HS-5 (cell line): ENCODE measurements at regions not wholly inside any gene's neighbourhood (a gene's known extent, or its start where the extent isn't known, plus 50 kb on each side); places are given as distances from the start of the nearest gene placed in this dataset.

ENCODE experiments used
- DNase-seq: peaks from one replicate; pipeline ENCODE4 v3.0.0-alpha.2; 2012; ENCODE audit warnings: low read depth

- no peak for DNase-seq
Measured at GRCh38 chr20:16175322-16175961, 397.8 kb downstream of the KIF16B start.

- DNase-seq: no peak
Measured at GRCh38 chr20:16174311-16174710, 398.9 kb downstream of the KIF16B start.

- no peak for DNase-seq
Measured at GRCh38 chr20:16173044-16173443, 400.2 kb downstream of the KIF16B start.

- no peak for DNase-seq
Measured at GRCh38 chr20:16171180-16171579, 402.1 kb downstream of the KIF16B start.

DNA sequence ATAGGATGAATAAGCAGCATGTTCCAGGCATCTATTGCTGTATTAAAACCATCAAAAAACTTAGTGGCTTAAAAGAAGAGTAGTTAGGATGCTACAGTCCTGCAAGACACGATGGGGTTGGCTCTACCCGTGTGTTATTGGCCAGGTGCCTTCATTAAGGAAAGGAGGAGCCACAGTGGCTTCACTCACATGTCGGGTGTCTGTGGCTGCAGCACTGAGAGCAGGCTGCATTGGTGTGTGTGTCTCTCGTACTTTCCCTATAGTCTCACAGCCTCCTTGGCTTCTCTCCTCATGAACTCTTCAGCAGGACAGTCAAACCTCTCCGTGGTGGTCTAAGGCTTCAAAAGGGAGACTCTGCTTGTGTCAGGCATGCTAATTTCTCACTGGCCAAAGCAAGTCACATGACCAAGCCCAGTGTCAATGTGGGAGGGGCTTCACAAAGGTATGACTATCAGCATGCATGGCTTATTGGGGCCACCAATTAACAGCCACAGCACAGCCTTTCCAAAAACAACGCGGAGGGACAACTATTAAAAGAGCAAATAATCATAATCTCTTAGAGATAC lies 402.8 kb downstream of the KIF16B start:
- DNase-seq: no peak

GRCh38 chr20:16167423-16168130 lies 405.7 kb downstream of the KIF16B start:
- DNase-seq: no peak

GRCh38 chr20:16166737-16167136 lies 406.5 kb downstream of the KIF16B start:
- DNase-seq: no peak

GRCh38 chr20:16158976-16159286 lies 414.3 kb downstream of the KIF16B start:
- no peak for DNase-seq

DNA sequence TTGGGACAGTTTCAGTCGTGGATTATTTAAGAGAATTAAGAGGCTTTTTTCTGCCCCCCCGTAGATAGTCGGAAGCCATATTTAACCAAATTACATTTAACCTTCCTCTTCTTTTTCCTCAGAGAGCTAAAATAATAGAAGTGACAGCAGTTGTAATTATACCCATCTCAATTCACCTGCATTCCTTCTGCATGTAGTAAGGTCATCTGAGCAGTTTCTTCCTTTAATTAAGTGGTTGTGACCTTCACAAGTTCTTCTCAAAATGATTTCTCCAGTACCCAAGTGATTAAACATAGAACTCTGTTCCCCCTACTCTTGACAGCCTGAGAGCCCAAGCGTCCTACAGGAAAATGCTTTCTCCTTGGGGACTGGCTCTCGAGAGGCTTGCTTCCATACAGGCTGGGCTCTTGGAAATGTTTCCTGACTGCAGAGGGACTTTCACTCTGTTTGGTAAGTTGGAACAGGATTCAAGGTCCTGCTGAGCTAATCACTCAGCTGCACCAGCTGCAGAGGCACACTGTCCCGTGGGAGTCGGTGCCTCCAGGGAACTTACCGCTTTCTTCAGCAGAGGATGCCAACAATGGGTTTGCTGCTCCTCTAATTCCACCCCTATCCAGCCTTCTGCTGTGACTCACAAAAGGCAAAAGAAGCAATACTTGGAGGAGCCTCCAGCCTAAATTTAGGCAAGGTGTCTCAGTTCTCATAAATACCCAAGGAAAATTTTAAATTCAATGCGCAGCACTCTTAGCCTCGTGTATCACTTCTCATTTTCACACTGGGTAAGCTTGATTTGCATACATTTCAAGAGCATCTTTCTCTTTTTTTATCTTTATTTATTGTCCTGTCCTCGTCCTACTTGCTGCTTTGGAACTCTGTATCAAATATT lies 414.9 kb downstream of the KIF16B start:
- DNase-seq: no peak

GRCh38 chr20:16147916-16148315 lies 425.3 kb downstream of the KIF16B start:
- DNase-seq: no peak

DNA sequence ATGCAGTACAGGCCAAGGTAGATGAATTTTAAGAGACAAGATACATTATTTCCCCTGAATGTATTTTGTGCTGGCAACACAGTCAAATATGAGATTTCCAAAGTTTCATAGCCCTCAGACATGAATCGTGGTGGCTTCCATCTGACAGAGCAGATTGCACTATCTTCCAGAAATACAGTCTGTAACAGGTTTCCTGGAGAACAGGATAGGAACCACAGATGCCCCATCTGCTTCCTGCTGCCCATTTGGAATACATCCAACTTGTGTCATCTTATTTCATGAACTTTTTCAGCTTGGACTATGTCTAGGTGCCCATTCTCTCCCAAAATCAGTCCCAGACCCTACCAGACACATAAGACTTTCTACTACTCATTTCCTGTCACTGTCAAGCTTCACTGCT lies 426.0 kb downstream of the KIF16B start:
- no peak for DNase-seq

GRCh38 chr20:16145919-16146318 lies 427.3 kb downstream of the KIF16B start:
- no peak for DNase-seq

DNA sequence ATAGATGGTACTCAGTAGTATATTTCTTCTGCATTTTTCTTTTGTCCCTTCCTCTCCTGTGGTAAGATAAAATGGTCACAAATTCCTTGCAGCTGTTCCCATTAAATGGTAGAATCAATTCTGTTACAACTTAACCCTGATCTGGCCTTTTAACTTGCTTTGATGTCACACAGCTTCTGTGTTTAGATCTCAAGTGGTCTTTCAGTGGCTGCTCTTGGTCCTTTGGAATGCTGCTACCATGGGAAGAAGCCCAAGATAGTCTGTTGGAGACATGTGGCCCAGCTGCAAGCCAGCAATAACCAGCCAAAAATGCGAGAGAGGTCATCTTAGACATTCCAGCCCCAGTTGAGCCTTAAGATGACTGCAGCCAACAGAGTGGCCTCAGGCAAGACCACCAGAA lies 429.7 kb downstream of the KIF16B start:
- DNase-seq: no peak

GRCh38 chr20:16135630-16136029 lies 437.6 kb downstream of the KIF16B start:
- DNase-seq: no peak

GRCh38 chr20:16132036-16132798 lies 441.0 kb downstream of the KIF16B start:
- no peak for DNase-seq

DNA sequence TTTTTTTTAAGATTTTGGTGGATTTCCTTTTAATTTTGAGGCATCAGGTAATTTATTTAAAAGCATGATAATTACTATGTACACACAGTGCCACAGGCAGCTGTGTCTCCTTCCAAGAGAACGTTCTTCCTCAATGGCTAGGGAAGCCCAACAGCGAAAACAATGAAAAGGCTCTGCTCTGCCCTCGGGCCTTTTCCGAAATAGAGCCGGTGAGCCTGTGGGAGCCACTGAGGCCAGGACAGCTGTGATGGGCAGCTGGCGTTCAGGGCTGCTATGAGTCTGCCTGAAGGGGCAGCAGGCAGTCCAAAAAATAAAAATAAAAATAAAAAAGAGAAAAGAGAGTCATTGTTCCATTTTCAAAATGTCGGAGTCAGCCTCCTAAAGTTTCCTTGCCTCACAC lies 443.8 kb downstream of the KIF16B start:
- DNase-seq: no peak

DNA sequence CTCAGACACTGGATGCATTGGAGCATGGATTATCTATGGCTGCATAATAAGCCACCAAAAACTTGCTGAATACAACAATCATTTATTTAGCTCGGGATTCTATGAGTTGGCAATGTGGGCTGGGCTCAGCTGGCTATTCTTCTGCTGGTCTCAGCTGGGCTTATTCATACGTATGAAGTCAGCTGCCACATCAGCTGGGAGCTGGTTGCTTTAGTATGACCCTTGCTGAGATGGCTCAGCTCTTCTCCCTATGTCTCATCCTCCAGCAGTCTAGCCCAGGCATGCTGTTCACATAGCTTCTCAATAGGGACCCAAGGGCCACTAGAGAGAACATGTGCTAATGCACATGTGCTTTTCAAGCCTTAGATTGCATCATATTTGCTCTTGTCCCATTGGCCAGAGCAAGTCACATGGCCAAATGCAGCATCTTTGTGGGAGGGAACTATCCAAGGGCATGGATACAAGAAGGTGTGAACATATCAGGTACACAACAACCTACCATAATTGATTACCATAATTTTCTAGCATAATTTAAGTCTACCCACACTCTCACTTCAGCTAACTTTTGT lies 444.6 kb downstream of the KIF16B start:
- no peak for DNase-seq

DNA sequence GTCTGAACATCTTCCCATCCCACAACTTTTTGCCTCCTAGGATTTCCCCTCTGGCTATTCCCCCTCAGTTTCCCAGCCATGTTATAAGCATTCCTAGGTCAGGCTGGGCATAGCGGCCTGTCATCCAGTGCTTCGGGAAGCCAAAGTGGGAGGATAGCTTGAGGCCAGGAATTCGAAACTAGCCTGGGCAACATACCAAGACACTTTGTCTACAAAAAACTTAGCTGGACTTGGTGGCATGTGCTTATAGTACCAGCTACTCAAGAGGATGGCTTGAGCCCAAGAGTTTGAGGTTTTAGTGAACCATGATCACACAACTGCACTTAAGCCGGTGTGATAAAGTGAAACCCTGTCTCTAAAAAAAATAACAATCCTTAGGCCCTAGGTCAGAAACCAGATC lies 447.4 kb downstream of the KIF16B start:
- no peak for DNase-seq

DNA sequence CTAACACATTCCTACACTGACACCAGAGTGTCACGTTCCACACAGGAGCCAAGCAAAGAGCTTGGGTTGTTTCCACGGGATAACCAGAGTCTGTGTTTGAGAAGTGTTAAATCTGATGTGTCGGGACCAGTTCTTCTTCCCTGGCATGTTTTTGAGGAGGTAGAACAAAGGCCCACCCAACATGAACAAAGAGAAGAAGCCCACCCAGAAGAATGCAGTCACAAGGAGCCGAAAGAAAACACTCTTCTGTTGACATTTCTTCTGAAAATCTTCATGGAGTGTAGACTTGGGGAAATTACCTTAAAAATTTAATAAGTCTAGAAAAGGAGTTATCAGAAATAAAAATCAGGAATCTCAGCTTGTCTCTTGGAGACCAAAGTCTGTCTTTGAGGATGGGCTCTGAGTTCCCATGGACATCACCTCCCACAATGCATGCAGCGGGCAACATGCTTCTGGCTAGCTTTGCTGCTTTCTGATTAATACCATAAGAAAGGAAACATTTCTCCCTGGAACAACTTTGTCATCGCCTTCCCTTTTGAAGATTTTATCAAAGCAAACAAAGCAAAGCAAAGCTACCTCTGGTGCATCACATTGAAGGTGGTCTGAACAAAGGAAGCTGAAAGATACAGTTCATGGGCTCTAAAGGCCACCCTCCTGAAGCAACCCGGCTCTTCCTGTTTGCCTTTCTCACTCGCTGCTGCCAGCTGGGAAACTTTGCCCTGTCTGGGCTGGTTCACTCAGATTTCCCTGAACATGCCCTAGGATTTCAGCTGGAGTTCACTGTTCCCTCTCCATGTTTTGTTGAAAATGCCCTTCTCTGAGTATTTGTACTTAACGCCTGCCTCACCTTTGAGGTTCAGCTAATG lies 448.1 kb downstream of the KIF16B start:
- no peak for DNase-seq

- DNase-seq: no peak
Measured at GRCh38 chr20:16124491-16124890, 448.8 kb downstream of the KIF16B start.

DNA sequence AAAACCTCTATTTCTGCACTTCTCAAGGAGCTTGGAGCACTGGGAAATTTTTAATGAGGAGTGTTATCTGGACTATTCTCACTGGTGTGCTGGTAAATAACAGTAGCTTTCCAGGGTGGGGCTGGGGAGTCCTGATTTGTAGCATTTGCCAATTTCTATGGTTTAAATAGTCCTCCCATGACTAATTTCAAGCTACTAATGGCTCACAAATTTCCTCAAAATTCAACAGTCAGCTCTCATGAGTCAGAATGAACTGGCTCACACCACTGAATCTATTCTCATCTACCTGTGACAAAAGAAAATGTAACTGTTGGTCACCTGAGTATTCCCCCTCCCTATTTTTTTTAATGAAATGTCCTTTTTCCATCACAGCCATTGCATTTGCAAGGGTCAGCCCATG lies 449.6 kb downstream of the KIF16B start:
- peak; percentile 20 for DNase-seq
